ENCODE measurements at regions not wholly inside any gene's neighbourhood (a gene's known extent, or its start where the extent isn't known, plus 50 kb on each side); places are given as distances from the start of the nearest gene placed in this dataset.

DNA sequence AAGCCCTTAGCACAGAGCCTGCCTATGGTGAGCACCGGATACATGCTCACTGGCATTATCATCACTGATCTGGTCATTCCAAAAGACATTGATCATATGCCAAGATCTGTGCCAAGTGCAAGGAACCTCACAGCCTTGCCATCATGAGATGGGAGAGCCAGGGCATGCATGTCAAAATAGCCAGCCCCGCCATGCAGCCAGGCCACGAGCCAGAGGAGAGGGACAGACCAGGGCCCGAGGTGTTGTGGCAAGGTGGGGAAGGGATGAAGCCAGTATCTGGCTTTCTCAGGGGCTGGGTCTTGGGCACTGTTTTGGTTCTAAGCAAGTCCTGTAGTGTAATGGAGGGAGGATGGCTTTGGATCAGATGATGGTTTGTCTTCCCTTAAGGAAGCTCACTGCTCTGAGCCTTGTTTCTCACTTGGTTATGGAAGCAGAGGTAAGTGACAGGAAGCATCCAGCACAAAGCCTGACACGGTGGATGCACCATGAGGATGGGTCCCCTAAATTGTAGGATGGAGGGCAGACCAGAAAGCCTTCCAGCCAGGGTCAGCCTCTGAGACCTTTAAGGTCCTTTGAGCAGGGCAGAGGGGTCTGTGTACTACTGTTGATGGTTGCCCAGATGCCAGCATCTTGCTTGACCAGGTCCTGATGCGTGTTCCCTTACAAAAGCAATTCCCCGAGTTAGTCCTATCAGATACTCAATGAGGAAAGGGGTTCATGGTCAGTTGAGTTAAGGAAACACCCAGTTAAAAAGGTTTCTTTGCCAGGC, 247.7 kb upstream of the TLE3 start (continued):
- TF ChIP-seq RCOR1 (IDR thresholded peaks at IDR 0.05; ENCODE audit: insufficient replicate concordance, low read length) (no peak), SMC3 (IDR thresholded peaks at IDR 0.05; ENCODE audit: low read depth, low read length) (no peak)
- TF ChIP-seq, protein P1, sequence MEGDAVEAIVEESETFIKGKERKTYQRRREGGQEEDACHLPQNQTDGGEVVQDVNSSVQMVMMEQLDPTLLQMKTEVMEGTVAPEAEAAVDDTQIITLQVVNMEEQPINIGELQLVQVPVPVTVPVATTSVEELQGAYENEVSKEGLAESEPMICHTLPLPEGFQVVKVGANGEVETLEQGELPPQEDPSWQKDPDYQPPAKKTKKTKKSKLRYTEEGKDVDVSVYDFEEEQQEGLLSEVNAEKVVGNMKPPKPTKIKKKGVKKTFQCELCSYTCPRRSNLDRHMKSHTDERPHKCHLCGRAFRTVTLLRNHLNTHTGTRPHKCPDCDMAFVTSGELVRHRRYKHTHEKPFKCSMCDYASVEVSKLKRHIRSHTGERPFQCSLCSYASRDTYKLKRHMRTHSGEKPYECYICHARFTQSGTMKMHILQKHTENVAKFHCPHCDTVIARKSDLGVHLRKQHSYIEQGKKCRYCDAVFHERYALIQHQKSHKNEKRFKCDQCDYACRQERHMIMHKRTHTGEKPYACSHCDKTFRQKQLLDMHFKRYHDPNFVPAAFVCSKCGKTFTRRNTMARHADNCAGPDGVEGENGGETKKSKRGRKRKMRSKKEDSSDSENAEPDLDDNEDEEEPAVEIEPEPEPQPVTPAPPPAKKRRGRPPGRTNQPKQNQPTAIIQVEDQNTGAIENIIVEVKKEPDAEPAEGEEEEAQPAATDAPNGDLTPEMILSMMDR (conservative IDR thresholded peaks at IDR 0.05; ENCODE audit: low read depth, low read length) = no peak

DNA sequence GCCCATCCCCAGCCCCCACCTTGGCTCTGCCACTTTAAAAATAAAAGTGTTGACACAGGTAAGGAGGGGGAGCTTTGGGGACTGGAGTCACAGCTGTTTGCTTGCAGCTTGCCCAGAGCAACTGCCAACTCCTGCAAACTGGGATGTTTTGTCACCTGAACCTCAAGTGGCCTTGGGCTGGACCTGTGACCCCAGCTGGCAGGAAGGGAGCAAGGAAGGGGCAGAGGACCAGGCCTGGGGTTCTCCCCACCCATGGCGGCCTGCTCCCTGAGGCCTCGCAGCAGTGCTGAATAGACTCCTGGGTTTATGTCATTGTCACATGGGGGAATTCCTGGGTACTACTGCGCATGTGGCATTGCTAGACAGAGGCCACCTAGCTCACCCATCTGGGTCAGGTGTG, 246.9 kb upstream of the TLE3 start:
- dilution Hi-C loops (cut with HindIII; ENCODE audit: low sequenced_read_pairs, unreplicated experiment) = no loop called here
- intact Hi-C loops (cut with micrococcal nuclease) = no loop called here
- no peak overlapping the region for H3K27ac ChIP-seq (ENCODE audit: insufficient read depth, low read length)
- no peak overlapping the region for H3K14ac ChIP-seq (replicated peaks; ENCODE audit: low read depth, low read length)
- no peak overlapping the region for H2AFZ ChIP-seq (replicated peaks; ENCODE audit: low read length, poor library complexity)
- CTCF ChIA-PET = no interaction called here
- H4K91ac ChIP-seq (ENCODE audit: insufficient read depth, low read depth, low read length) = no peak overlapping the region
- H3K23ac ChIP-seq (ENCODE audit: low read depth, low read length) = no peak overlapping the region
- no peak overlapping the region for H4K8ac ChIP-seq (ENCODE audit: low read depth in 2 of 2, low read length in 2 of 2)
- H3K9ac ChIP-seq (ENCODE audit: low read depth, low read length) = no peak overlapping the region
- no peaks in the 10 kb centered on the region; the same call in 1 of the 2 replicates for H3K9me3 ChIP-seq (ENCODE audit: control insufficient read depth, insufficient read depth, low read length)
- H3K56ac ChIP-seq (ENCODE audit: extremely low read depth, insufficient read depth, low read length) = no peak overlapping the region
- H2AK5ac ChIP-seq (ENCODE audit: low read depth, low read length) = no peak overlapping the region
- no CpG with 5 or more reads among the region's 3 CpGs for WGBS, 2 experiments (ENCODE audit: extremely low coverage in 2 of 2, insufficient read length in 1 of 2)
- no peaks in the 10 kb centered on the region for H3K4me1 ChIP-seq (ENCODE audit: control insufficient read depth, insufficient read depth, low read length)
- ATAC-seq (ENCODE audit: low read depth) (no peak), DNase-seq (no peak)
- no peaks in the 10 kb centered on the region for H3K79me1 ChIP-seq (ENCODE audit: low read depth in 1 of 2, low read length in 2 of 2)
- H3K9me1 ChIP-seq (ENCODE audit: insufficient read depth, low read length) = no peaks in the 10 kb centered on the region
- POLR2A ChIA-PET (ENCODE audit: unreplicated experiment) = no interaction called here
- no peak overlapping the region for H2BK15ac ChIP-seq (ENCODE audit: low read depth, low read length)
- H2BK5ac ChIP-seq (ENCODE audit: low read depth, low read length, poor library complexity, severe bottlenecking) = no peak overlapping the region
- no peak overlapping the region for H3K4me2 ChIP-seq (ENCODE audit: low read depth, low read length)
- no peak overlapping the region for H2AK9ac ChIP-seq (replicated peaks; ENCODE audit: low read depth, low read length, poor library complexity)
- no TSS peak for BruUV-seq (replicated peaks)
- H3K27me3 ChIP-seq (ENCODE audit: control insufficient read depth, insufficient read depth, low read length) = peaks cover 47% of the 10 kb centered on the region
- no peak overlapping the region for H2BK20ac ChIP-seq (ENCODE audit: low read depth, low read length)
- no peak overlapping the region for H4K5ac ChIP-seq (ENCODE audit: low read depth, low read length)
- no peak overlapping the region for H3K18ac ChIP-seq (ENCODE audit: low read depth, low read length)
- H2BK120ac ChIP-seq (ENCODE audit: low read depth, low read length) = no peak overlapping the region
- no peak overlapping the region for H3K4me3 ChIP-seq (ENCODE audit: insufficient read depth, low read depth, low read length)
- no peaks in the 10 kb centered on the region for H4K20me1 ChIP-seq (ENCODE audit: insufficient read depth, low read length)
- in situ Hi-C loops (cut with MboI; ENCODE audit: low sequenced_read_pairs) = no loop called here
- H3K36me3 ChIP-seq (ENCODE audit: control insufficient read depth, insufficient read depth, low read length) = no peaks in the 10 kb centered on the region
- no peak overlapping the region for H3K4ac ChIP-seq (ENCODE audit: low read depth, low read length)
- TF ChIP-seq RCOR1 (IDR thresholded peaks at IDR 0.05; ENCODE audit: insufficient replicate concordance, low read length) (no peak), MAFK (IDR thresholded peaks at IDR 0.05; ENCODE audit: low read depth, low read length) (no peak), CEBPB (IDR thresholded peaks at IDR 0.05; ENCODE audit: low read depth, low read length) (no peak), MXI1 (IDR thresholded peaks at IDR 0.05; ENCODE audit: borderline replicate concordance, low read depth, low read length) (no peak), NFE2L2 (IDR thresholded peaks at IDR 0.05; ENCODE audit: low read depth, low read length) (no peak)
- TF ChIP-seq, protein P2, sequence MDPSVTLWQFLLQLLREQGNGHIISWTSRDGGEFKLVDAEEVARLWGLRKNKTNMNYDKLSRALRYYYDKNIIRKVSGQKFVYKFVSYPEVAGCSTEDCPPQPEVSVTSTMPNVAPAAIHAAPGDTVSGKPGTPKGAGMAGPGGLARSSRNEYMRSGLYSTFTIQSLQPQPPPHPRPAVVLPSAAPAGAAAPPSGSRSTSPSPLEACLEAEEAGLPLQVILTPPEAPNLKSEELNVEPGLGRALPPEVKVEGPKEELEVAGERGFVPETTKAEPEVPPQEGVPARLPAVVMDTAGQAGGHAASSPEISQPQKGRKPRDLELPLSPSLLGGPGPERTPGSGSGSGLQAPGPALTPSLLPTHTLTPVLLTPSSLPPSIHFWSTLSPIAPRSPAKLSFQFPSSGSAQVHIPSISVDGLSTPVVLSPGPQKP (IDR thresholded peaks at IDR 0.05; ENCODE audit: borderline replicate concordance, low read depth, low read length) = no peak
- TF ChIP-seq, protein P1 (conservative IDR thresholded peaks at IDR 0.05; ENCODE audit: low read depth, low read length) = no peak
- TF ChIP-seq, protein P3, sequence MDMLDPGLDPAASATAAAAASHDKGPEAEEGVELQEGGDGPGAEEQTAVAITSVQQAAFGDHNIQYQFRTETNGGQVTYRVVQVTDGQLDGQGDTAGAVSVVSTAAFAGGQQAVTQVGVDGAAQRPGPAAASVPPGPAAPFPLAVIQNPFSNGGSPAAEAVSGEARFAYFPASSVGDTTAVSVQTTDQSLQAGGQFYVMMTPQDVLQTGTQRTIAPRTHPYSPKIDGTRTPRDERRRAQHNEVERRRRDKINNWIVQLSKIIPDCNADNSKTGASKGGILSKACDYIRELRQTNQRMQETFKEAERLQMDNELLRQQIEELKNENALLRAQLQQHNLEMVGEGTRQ (IDR thresholded peaks at IDR 0.05; ENCODE audit: low read depth, low read length) = no peak
